ENCODE measurements at regions not wholly inside any gene's neighbourhood (a gene's known extent, or its start where the extent isn't known, plus 50 kb on each side); places are given as distances from the start of the nearest gene placed in this dataset.
"Not testable (repeated sequence)": the region's sequence is repeated elsewhere in the genome, so short reads cannot be mapped to it uniquely, and the experiment has no call there.

DNA sequence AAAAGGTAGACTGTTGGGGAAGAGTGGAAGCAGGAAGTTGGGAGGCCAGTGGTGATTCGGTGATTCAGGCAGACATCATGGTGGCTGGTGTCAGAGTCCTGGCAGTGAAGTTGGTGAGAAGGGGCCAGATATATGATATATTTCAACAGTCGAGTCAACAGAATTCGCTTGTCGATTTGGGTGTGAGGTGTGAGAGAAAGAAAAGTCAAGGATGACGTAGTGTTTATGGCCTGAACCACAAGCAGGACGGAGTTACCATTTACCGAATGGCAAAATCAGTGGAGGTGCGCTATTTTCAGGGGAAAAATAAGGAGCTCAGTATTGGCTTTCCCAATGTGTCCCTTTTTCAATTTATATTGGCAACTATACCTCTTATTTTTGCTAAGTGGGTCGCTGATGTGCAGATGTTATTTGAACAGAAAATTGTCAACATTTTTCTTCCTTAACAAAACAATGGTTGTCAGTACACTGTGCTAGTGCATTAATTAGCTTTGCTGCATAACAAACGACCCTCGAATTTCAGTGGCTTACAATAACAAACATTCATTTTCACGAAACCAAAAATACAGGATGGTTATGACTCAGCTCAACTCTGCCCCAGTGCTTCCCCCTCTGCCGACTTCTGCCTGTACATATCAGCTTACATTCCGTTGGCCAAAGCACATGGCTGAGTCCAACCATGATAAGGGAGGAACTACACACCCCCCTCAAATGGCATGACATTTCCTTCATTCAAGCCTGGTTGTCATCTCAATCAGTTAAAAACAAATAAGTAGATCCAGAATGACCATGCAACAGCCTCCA lies 255.0 kb upstream of the ZFP64 start:
- DNase-seq (ENCODE audit: extremely low read depth in 1 of 2, low read depth in 1 of 2) = no peak

DNA sequence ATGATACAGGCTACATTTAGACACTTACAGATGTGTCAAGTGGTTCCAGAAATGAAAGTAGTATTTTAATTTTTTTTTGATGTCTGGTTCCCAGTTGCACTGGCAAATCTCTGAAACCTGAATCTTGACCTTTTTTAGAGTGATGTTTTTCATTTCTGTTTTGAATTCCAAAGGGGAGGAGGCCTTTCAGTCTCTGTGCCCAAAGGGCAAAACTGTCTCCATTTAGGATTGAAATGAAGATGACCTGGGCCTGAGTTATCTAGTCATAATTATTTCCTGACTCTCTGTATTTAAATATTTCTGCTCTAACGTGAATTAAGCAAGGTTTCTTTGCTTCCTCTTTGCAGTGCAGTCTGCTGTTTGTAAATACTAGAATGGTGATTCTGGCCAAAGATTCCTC lies 252.9 kb upstream of the ZFP64 start:
- DNase-seq (ENCODE audit: extremely low read depth in 1 of 2, low read depth in 1 of 2) = no peak

DNA sequence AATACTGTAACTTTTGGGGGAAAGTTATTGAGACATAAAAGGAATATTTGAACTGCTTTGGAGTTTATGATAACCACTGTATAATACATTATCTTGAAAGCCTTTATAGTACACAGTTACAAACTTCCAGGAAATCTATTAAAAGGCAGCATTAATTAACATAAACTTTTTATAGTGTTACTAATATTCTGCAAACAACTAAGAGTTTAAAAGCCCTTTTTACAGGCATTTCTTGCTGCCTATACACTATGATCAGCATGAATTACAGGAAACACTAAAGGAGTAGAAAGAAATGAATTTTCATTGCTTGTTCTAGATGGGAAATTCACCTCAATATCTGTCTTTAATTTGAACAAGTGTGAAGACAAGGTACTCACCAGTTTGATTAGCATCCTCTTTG lies 252.3 kb upstream of the ZFP64 start:
- no peak for DNase-seq (ENCODE audit: extremely low read depth in 1 of 2, low read depth in 1 of 2)

DNA sequence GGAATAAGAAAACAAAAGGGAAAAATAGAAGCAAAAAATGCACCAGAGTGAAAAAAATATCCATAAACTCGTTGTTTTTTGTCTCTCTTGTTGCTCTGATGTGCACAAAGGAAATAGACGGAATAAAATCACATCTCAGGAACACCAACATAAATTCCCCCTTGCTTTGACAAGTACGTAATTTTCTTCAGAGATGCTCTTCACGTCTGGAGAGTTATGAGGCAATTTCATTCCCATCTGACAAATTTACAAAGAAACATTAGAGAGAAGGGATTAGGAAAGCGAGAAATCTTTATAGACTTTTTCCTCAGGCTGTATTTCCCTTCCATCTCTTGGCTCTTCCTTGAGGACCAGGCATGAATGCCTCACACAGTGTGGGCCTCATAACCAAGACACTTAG lies 250.1 kb upstream of the ZFP64 start:
- DNase-seq (ENCODE audit: extremely low read depth in 1 of 2, low read depth in 1 of 2) = no peak

DNA sequence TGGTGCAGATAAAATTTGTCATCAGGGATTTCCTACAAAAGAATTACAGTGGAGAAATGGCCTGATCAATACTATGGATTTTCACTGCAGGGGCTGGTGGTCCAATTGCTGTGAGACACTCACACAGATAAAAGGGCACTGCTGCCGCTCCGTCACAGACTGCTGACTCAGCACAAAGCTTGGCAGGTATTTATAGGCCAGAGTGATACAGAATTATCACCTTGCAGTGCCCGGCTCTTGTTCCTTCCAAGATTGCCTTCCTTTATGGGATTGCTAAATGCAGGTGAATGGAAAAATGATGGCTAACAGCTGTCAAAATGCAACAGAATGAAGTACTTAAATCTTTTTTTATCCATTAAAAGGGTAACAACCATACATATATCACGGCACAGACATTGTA lies 247.8 kb upstream of the ZFP64 start:
- DNase-seq (ENCODE audit: extremely low read depth in 1 of 2, low read depth in 1 of 2) = no peak

DNA sequence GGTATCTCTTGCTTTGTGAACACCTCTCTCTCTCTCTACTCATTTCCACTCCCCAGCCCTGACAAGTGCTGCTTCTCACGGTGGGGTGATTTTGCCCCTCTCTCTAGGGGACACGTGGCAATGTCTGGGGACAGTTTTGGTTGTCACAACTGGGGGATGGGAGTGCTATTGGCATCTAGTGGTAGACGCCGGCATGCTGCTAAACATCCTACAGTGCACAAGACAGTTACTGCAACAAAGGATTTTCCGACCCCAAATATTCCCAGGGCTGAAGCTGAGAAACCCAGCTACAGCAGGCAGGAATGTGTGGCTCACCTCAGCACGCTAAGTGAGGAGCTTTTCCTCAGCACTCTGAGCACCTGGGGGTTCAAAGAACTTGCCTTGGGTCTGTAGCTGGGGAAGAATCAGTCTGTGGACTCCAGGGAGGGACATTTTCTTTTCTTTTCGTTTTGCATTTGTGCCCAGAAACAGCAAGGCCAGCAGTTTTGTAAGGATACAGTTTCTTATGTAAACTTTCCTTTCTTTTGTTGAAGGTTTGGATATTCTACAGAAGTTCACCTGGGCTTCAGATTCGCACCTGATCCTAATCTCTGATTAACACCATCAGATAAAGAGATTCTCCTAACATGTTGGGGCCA lies 246.9 kb upstream of the ZFP64 start:
- DNase-seq (ENCODE audit: extremely low read depth in 1 of 2, low read depth in 1 of 2) = no peak

DNA sequence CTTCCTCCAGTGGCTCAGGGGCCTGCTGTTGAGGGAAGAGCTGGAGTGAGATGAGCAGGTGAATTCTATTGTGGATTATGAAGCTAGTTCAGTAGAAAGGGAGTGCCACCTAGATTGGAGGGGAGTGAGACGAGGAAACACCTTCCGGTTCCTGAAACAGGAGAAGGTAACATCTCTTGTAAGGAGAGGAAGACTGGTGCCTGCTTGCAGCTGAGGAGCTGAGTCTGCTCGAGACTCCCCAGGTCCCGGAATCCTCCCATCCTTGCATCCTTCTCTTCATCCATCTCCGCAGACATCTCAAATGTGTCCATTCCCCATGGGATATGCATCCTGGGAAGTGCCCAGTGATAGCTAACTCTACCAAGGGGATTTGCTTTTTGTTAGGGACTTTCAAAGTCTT lies 242.9 kb upstream of the ZFP64 start:
- no peak for DNase-seq (ENCODE audit: extremely low read depth in 1 of 2, low read depth in 1 of 2)

DNA sequence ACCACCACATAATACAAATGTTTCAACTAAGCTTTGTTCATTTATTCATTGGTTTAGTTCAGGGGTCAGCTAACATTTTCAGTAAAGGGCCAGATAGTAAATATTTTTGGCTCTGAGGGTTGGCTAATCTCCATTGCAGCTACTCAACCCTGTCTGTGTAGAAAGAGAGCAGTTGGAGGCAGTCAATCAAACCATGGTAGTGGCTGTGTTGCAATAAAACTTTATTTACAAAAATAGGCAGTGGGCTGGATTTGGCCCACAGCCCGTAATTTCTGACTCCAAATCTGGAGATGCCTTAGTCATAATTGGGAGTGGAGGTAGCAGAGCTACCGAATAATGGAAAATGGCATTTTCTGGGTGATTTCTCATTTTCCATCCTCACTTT lies 242.5 kb upstream of the ZFP64 start:
- no peak for DNase-seq (ENCODE audit: extremely low read depth in 1 of 2, low read depth in 1 of 2)

DNA sequence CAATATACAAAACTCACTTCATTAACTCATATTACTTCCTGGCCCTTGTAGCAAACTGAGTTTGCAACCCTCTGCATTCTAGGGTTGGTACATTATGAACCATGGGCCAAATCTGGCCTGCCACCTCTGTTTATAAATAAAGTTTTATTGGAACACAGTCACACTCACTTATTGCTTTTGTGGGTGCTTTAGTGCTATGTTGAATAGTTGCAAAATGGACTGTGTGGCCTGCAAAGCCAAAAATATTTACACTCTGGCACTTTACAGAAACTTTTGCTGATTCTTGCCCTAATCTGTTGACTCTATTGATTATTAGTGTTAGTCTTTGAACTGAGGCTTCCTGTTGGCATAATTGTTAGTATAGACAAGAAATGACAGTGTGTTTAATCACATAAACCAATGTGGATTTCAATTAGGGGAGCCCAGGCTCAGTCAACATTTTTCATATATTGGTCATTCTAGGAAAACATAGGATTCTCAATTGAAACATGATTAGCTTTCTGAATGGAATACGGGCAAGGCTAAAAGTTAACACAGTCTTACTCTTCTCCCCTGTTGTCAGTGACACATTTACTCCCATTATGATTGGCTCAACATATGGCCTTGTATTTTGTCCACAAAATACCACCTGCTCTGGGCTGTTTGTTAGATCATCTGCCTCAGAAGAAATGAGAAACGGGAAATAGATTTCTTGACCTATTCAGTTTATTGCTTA lies 241.9 kb upstream of the ZFP64 start:
- DNase-seq (ENCODE audit: extremely low read depth in 1 of 2, low read depth in 1 of 2) = no peak

DNA sequence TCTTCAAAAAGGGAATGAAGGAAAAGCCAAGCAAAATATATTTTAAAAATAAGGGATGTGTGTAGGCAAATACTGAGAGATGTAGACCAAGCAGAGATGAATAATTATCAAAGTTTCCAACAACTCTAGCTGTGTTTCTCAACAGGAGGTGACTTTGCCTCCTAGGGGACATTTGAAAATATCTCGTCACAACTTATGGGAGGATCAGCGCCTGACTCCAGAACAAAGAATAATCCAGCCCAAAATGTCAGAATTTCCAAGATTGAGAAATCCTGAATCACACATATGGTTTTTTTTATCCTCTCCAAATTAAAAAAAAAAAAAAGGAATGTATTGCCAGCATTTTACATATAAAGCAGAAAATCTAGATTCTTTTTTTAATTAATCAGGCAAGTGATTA lies 241.2 kb upstream of the ZFP64 start:
- DNase-seq (ENCODE audit: extremely low read depth in 1 of 2, low read depth in 1 of 2) = no peak

DNA sequence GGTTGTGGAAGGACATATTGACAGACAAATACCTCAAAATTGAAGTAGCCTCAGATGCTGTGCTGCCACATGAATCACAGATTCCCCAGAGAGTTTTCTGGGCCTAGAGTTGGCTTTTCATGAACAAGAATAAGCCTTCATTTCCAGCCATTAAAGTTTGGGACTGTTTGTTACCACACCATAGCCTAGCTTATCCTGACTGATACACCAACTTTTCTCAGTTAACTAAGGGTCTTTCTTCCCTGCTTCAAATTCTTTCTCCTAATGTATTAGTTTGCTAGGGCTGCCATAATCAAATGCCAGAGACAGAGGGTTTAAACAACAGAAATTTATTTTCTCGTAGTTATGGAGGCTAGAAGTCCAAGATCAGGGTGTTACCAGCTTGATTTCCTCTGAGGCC lies 237.4 kb upstream of the ZFP64 start:
- DNase-seq (ENCODE audit: extremely low read depth in 1 of 2, low read depth in 1 of 2) = no peak

DNA sequence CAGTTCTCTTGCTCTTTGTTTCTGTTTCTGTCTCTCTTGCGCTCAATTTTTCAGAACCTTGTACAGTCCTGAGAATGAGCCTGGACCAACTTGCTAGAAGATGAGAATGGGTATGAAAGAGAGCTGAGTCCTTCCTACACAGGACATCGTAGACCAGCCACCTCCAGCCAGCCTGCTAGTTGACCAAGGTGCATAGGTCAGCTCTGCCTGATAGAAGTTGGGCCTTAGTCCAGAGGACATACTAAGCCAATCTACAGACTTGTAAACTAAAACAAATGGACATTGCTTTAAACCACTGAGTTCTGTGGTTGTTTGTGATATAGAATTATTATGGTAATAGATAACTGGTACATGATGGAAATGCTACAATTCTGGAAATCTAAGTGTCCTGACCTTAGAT lies 236.4 kb upstream of the ZFP64 start:
- no peak for DNase-seq (ENCODE audit: extremely low read depth in 1 of 2, low read depth in 1 of 2)

DNA sequence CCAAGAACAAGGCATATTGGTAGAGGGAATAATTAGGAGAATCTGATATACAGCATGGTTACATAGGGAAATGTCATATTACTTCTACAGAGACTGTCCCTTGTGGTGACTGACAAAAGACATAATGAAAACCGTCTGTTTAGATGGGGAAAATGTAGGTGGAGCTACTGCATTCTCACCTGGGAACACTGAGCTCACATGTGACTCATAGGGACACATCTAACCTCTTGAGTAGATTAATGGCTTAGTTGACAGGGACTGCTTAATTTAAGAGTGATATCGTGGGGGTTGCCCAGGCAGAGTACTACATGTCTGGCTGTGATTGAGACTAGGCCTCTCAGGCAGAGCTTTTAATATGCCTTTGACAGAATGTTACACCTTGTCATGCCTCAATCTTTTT lies 235.3 kb upstream of the ZFP64 start:
- no peak for DNase-seq (ENCODE audit: extremely low read depth in 1 of 2, low read depth in 1 of 2)

DNA sequence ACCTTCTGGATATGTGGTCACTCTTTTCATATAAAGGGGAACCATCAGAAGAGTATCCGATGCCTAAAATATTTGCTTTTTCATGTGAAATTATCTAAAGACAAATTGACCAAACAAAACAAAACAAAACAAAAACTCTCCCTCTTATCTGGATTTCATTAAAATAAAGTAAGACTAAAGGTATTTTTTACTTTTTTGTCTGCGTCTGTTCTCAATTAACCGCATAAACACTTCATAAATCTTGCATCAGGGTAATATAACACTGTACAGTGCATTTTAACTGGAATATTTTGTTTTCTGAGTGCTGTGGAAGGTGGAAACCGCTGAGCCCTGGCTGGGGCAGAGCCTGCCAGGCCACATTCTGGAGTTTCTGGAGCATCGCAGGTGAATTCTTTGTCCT lies 234.1 kb upstream of the ZFP64 start:
- no peak for DNase-seq (ENCODE audit: extremely low read depth in 1 of 2, low read depth in 1 of 2)

DNA sequence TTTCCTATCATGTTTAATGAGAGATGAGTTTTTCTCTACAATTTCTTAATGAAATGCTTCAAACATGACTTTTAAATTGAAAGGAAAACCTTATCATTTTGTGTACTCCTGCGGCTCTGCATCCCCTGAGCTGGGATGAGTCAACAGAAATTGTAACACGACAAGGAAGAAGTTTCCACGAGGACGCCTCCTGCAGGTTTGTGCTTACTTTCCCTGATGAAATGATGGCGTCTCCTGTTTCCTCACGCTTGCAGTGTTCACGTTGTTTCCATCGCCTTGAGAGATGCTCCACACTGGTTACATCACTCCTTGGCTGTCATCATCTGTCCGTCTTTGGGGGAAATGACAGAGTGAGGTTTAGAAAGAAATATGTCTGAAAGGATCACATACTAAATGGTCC lies 233.7 kb upstream of the ZFP64 start:
- no peak for DNase-seq (ENCODE audit: extremely low read depth in 1 of 2, low read depth in 1 of 2)

DNA sequence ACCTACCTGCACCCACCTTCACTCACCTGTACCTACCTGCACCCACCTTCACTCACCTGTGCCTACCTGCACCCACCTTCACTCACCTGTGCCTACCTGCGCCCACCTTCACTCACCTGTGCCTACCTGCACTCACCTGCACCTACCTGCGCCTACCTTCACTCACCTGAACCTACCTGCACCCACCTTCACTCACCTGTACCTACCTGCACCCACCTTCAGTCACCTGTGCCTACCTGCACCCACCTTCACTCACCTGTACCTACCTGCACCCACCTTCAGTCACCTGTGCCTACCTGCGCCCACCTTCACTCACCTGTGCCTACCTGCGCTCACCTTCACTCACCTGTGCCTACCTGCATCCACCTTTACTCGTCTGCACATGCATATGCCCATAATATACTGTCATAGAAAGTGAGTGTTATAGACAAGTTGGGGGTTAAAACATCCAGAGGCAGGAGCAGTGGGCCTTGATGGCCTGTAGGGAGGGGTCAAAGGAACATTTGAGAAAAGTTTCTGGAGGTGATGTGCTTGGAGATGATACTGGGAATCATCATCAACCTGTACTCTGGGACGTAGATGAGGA lies 232.9 kb upstream of the ZFP64 start:
- DNase-seq (ENCODE audit: extremely low read depth in 1 of 2, low read depth in 1 of 2) = not testable (repeated sequence)

DNA sequence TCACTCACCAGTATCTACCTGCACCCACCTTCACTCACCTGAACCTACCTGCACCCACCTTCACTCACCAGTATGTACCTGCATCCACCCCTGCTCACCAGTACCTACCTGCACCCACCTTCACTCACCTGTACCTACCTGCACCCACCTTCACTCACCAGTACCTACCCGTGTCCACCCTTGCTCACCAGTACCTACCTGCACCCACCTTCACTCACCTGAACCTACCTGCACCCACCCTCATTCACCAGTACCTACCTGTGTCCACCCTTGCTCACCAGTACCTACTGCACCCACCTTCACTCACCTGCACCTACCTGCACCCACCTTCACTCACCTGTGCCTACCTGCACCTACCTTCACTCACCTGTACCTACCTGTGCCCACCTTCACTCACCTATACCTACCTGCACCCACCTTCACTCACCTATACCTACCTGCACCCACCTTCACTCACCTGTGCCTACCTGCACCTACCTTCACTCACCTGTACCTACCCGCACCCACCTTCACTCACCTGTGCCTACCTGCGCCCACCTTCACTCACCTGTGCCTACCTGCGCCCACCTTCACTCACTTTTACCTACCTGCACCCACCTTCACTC lies 232.1 kb upstream of the ZFP64 start:
- not testable (repeated sequence) for DNase-seq (ENCODE audit: extremely low read depth in 1 of 2, low read depth in 1 of 2)

DNA sequence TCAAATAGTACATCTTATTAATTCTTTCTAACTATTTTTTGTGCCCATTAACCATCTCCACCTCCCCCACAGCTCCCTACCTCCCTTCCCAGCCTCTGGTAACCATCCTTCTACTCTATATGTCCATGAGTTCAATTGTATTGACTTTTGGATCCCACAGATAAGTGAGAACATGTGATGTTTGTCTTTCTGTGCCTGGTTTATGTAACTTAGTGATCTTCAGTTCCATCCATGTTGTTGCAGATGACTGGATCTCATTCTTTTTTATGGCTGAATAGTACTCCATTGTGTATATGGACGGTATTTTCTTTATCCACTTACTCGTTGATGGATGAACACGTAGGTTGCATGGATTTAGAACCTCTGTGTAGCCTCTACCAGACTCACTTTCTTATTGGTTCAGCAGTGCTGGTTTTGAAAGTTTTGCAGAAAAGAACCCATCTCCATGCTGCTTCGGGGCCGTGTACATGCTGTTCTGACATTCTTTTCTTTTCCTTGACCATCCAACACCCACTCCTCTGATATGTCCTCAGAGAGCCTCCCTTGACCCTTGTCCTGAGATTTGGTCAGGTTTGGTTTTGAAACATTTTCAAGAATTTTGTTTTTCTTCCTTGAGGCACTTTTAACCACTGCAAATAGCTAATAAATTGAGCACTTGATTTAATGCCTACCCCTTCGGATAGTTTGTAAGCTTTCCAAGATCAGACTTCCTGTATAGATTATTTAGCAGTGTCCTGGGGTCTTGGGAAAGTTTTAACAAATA lies 231.2 kb upstream of the ZFP64 start:
- DNase-seq (ENCODE audit: extremely low read depth in 1 of 2, low read depth in 1 of 2) = no peak

DNA sequence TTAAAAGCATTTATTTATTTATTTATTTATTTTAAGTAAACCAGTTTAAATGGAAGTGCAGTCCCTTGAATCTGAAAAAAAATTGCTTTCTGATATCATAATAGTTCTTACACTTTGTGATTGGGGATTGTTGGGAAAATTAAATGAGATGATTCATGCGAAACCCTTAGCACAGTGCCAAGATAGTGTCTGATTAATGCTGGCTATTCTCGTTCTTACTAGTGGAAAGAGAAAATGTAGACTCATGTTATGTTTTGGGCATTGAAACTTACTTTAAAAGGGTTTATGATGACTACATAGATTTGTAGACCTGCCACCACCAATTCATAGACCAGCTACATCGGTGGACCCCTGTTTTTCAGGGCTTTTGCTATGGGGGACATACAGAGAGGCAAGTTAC lies 229.2 kb upstream of the ZFP64 start:
- no peak for DNase-seq (ENCODE audit: extremely low read depth in 1 of 2, low read depth in 1 of 2)

DNA sequence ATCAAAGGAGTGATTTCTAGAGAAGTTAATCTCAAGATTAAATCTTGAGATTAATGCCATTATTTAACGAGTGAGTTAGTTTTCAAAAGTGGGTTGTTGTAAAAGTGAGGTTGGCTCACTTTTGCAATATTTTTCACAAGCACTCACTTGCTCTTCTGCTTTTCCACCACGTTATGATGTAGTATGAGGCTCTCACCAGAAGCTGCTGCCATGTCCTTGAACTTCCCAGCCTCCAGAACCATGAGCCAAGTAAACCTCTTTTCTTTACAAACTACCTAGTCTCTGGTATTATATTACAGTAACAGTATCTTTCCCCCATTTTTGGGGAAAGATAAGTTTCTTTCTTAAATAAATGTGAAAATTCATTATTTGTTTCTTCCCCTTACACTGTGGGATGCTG lies 227.6 kb upstream of the ZFP64 start:
- no peak for DNase-seq (ENCODE audit: extremely low read depth in 1 of 2, low read depth in 1 of 2)

DNA sequence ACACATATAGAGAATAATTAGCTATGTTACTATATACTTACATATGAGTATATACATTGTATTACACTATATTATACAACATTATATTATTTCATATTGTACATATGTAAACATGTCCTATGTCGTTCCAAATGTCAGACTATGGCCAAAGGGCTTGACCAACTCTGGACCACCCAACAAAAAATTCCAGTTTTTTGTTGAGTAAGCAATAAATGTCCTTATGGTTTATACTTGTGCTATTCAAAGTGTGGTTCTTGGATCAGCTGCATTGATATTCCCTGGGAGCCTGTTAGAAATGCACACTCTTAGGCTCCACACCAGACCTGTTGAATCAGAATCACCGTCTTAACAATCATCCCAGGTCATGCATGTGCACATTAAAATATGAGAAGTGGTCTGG lies 225.4 kb upstream of the ZFP64 start:
- no peak for DNase-seq (ENCODE audit: extremely low read depth in 1 of 2, low read depth in 1 of 2)
